ENCODE measurements at regions not wholly inside any gene's neighbourhood (a gene's known extent, or its start where the extent isn't known, plus 50 kb on each side); places are given as distances from the start of the nearest gene placed in this dataset.

DNA sequence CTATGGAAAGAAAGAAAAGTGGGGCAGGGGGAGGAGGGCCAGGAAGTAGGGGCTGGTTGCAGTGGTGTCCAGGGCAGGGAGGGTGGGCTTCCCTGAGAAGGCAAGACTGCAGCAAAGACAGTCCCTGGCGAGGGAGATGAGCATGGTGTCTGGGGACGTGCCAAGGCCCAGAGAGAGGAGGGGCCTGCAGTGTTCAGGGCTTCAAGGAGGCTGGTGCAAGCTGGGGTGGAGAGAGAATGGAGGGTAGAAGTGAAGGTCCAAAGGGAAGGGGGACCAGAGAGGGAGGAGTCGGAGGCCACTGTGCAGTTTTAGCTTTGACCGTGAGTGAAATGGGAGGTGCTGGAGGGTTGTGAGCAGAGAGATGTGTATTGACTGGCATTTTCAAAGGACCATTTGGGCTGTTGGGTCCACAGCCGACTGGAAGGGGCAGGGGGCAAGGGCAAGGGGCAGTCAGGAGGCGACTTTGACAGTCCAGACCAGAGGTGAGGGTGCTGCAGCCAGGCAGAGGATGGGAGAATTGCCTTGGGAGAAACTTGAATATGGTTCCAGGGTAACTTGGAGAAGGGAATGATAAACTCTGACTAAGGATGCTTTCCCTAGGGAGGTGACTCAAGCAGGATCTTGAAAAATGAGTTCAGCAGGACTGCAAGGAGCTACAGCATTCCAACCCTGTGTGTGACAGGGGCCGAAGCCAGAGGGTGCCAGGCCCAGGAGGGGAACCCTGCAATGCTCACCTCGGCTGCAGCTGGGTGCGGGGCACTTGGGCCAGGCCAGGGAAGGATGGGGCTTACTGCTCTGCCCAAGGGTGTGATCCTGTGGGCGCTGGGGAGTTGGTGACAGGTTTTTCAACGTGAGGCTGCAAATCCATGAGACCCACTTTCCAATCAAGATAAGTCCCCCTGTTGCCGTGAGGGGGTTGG, 177.1 kb upstream of the HAAO start:
- DNase-seq = no peak

DNA sequence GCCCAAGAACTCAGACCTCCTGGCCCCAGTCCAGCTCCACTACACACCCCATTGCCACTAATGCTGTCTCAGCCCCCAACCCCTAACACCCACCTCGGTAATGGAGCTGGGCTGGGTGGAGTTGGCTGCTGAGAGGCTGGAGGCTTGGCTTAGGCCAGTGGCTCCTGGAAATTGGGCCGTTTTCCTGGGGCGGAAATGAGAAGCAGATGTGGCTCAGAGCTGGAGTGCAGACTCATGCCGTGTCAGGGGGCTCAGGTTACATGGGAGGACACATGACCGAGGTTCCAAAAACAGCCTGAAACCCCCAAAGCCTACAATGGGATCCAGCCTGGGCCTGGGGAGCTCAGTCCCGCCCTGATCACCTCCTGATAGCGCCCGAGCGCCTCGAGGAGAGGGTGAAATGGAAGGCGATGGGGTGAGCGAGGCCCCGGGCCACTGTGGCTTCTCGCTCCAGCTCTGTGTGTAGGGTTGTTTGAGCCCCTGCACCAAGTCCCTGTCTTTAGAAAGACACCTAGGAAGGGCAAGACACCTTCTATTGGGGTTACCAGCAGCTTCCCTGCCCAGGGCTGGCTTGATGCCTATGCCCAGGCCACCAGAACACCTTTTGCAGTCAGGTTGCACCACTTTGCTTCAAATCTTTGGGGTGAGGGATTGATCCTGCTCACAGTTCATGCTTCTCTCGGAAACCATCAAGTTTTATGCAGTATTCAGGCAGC, 175.7 kb upstream of the HAAO start:
- DNase-seq = no peak

DNA sequence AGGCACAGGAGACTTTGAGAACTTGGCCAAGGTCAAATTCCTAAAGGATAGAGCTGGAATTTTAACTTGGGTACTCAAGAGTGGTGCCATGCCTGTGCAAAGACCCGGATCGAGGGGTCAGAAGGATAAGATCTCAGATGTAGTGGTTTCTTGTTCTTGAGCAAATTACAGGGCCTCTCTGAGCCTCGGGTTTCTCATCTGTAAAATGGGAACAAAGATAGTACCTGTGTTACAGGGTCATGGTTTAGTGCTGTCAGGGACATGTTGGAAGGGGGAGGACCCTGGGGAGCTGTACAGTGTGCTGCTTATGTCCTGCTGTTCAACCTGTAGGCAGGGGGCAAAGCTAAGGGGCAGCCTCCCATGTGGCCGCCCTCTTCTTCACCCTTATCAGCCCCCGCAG, 173.5 kb upstream of the HAAO start:
- no peak for DNase-seq

DNA sequence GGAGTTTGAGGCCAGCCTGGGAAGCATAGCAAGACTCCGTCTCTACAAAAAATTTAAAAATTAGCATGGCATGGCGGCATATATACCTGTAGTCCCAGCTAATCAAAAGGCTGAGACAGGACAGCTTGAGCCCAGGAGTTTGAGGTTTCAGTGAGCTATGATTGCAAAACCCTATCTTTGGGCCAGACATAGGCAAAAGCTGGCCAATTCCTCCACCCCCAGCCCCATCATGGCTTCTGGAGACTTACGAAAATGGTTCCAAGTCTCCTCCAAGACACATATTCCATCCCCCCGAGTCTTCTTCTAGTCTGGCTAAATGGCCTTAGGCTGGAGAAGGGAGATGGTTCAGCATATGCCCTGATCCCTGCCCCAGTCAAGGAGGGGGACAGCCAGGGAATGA, 172.8 kb upstream of the HAAO start:
- DNase-seq = no peak

DNA sequence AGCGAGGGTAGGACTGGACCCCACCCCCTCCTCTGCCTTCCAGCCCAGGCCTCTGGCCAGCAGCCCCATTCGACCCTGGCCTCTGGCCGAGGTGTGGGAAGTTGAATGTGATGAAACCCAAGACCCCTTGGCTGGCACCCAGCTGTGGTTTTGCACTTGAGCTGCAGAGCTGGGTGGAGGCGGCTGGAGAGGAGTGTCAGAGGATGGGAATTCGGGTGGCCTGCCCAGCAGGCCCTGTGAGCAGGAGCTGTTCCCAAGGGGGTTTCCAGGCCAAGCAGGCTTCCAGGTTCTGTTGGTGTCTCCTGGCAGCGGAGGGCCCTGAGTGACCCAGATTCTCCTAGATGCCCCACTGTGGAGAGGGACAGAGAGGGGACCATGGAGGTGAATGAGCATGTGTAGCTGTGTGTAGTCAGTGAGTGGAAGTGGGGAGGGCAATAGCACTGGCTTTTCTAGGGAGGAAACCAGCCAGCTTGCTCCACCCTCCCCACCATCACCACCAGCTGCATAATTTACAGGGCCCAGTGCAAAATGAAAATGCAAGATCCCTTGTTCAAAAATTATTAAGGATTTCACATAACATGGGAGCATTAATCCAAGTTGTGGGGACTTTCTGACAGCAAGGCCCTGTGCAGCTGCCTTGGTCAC, 172.2 kb upstream of the HAAO start:
- peak; percentile 43 for DNase-seq

DNA sequence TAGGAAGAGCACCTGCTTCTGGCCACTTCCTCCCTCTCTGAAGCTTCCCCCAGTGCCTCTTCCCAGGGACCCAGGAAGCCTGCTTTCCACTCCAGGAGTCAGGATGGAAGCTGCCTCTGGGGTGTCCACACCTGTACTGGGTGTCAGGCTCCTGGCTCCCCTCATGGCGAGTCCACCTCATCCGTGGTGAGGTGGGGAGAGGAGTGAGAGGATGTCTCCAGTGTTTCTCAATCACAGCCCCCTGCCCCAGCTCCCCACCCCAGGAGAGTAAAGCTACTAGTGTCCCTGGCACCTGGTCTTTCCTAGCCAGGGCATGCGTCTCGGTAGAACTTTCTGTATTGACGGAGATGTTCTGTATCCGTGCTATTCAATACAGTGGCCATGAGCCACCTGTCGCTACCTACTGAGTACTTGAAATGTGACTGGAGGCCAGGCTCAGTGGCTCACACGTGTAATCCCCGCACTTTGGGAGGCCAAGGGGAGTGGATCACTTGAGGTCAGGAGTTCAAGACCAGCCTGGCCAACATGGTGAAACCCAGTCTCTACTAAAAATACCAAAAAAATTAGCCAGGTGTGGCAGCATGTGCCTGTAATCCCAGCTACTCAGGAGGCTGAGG, 171.2 kb upstream of the HAAO start:
- DNase-seq = no peak

DNA sequence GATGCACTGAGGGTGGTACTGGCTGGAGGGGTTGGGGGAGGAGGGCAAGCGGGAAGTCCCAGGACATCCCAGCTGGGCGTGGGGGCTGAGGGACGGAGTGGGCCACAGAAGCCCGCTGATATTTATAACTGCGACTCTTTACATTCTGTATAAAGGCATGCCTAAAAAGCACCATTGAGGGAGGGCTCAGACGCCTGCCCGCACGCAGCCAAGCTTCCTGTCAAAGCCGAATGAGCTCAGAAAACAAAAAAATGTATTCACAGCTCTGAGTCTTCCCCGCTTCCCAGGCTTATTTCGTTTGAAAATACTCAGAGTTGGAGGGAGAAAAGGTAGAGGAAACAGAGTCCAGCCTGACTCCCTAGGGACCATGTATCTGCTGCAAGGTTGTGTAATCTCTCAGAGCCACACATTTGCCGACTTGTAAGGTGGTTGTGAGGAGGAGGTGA, 170.1 kb upstream of the HAAO start:
- no peak for DNase-seq

DNA sequence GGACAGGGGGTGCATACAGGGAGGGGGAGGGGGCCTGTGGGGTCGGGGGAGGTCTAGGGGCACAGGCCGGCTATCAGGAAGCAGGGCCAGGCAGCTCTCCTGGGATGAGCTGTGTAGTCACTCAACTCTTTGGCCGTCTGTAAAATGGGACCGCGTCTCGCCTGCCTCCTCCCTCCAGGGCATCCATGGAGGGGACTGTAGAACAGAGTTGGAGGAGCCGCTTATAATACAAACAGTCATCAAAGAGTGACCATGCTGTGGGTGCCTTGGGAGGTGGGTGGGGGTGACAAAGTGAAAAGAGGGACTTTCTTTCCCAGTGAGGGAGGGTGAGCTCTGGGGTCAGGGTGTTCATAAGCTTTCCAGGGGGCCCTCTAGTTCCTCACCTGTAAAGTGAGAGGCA, 169.6 kb upstream of the HAAO start:
- no peak for DNase-seq

DNA sequence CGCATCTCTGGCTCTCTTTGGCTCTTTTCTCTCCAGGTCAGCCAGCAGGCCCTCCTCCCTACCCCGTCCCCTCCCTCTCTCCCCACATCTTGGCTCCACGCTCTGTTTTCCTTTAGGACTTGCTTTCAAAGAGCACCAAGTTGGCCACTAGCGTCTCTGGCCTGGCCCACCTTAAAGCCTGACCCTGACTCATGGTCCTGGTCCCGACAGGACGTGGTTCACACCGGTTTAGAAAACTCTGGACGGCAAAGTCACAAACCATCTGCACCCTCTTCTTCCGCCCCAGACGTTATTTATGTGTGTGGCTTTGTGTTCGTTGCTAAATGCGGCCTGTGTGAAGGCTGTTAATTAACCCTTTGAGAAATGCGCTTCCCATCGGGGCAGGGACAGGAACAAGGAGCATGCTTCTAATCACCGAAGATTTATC, 169.0 kb upstream of the HAAO start:
- no peak for DNase-seq

DNA sequence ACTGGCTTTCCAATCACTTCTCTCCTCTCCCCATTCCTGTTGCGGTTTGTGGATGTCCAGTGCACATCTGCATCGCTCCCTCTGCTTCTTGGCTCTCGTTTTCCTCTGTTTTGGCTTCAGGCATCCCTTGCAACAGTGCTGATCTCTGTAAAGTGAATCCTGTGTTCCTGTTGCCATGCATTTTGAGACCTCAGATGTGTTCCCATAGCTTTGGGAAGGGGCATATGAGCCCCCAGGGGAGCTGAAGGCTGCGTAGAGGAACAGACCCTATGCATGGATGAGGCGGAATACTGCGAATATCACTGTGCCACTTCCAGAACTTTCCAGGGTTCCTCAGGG, 168.4 kb upstream of the HAAO start:
- DNase-seq = no peak

DNA sequence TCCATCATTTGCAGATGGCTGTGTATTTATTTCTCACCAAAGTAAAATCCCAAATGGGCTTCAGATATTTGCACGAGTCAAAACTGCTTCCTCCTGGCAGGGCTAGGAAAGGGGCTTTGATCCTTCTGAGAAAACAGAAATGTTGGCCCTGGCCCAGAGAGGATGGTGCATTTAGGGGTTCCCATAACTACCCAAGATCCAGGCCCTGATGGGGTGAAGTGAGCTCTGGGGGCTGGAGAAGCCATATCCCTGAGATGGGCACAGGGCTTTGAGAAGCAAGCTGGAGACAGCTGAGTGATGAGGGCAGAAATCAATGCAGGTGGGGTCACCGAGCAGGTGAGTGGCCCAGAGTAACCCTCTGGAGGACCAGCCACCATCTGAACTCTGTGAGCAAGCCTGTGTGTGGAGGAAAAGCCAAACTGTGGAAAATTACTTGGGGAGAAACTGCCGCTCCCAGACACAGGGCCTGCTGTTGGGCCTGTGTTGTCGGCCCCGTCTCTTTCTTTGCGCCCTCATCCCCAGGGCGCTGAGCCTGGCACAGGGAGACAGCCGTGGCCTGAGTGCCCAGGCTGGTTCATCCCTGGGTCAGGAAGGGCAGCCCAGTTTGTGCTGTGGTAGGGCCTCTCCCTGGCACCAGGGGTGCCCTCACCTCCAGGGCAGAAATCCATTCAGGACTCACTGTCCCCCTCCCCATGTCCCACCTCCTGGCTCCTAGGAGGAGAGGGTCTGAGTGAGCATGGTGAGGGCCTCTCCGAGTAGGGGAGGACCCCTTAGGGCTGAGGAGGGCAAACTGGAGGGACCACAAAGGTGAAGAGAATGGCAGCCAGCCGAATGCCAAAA, 167.8 kb upstream of the HAAO start:
- no peak for DNase-seq

DNA sequence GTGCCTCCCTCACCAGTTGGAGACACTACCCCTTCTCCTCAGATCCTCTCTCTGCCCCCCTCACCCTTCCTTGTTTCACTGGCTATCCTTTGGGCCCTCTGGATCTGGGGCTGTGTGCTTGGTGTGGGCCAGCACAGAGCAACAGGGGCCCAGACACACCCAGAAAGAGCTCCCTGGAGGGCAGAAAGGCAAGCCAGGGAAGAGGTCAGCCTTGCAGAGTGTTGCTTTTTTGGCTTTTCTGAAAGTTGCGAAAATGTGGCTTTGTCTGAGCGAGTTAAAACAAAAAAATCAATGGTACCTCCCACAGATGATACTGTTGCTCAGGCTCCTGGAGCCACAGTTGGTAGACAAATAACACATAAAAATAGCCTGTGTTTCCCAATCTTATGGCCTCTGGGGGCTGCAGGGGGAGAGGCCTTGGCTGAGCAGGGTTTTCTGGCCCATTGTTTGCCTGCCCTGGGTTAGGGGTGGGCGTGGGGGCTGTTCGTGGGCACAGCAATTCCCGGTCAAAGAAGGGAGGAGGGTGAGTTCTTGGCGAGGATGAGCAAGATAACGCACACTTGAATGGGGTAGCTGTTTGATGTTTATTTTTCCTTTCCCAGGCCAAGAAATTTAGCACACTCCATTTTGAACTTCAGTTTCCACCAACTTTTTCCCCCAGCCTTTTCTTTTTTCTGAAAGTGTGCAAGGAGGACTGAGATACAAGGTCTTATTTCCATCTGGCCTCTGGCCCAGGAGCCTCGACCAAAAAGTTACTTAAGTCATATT, 167.0 kb upstream of the HAAO start:
- DNase-seq = no peak

DNA sequence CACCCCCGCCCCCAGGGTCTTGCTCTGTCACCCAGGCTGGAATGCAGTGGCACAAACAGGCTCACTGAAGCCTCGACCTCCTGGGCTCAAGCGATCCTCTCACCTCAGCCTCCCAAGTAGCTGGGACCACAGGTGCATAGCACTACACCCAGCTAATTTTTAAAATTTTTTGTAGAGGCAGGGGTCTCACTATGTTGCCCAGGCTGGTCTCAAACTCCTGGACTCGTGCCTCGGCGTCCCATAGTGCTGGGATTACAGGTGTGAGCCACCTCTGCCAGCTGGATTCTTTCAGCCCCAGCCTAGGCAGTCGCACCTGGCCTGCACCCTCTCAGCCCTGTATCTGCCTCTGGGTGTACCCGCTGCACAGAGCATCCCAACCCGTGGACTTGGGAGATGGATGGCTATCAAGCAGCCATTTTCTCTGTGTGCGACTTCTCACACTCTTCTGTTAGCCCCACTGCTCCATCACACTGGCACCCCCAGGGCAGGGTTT, 166.4 kb upstream of the HAAO start:
- DNase-seq = no peak

DNA sequence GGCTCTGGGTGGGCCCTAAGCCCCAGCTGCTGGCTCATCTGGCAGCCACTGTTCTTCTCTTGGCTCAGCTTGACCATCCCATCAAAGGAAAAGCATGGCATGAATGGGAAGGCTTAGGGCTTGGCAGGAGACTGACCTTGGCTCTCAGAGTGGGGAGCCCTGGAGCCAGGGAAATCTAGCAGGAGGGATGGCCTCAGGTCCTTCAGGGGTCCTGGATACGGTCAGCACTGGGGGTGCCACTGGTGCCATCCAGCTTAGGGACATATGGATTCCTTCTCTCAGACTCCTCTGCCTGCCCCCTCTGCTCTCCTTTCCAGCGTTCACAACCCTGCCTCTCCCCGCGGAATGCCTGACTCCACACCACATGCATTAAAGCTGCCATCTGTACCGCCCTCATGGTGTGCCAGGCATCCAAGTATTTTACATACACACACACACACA, 165.5 kb upstream of the HAAO start:
- DNase-seq = no peak

DNA sequence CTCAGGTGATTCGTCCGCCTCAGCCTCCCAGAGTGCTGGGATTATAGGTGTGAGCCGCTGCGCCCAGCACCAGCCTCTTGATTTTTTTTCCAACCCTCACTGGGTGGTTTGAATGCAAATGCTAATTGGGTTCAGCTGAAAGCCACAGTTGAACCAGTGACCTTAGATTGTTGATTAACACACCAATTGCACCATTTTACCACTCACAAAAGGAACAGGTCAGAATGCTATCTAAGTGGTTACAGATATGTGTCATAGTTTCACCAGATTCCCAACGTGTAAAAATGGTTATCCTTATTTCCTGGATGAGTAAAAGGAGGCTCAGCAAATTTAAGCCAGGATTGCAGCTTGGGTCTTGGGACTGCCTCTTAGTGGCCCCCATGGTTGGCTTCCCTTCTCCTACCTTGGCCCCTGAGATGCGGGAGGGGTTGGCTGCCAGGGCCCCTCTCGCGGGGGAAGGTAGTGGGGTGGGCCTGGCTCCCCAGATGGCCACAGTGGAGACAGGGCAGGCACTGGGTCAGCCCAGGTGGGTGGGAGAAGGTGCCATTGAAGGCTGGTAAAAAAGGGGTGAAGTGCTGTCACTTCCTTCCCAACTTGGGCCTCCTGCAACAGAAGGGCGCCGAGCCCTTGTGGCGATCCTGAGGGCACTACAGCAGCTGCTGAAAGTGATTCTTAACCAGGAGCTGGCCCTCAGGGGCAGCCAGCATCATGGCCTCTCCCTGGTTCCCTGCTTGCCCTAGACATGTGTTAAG, 164.9 kb upstream of the HAAO start:
- no peak for DNase-seq

DNA sequence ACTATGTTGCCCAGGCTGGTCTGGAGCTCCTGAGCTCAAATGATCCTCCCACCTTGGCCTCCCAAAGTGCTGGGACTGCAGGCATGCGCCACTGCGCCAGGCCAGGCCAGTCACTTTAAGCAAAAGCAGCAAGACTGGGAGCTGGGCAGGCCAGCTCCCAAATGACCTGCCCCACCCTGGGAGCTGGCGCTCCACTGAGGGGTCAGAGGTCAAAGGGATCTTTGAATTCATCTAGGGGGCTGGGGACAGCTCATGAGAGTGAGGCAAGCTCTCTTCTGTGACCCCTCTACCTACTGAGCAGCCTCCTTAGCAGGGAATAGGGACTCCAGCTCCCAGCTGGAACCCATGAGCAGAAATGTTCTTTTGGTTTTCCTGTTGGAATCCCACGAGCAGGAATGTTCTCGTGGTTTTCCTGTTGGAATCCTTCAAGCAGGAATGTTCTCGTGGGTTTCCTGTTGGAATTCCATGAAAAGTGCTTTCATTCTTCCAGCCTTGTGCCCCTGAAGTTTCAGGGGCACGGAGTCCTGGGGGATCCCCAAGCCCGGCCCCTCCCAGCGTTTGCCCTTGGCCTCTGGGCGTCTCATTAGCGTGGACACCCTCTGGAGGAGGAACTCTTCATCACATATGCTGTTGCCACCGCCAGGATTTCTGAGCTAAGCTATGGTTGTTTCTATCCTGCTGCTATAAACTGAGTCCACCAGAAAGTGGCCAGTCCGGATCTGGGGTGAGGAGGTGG, 162.0 kb upstream of the HAAO start:
- DNase-seq = no peak

DNA sequence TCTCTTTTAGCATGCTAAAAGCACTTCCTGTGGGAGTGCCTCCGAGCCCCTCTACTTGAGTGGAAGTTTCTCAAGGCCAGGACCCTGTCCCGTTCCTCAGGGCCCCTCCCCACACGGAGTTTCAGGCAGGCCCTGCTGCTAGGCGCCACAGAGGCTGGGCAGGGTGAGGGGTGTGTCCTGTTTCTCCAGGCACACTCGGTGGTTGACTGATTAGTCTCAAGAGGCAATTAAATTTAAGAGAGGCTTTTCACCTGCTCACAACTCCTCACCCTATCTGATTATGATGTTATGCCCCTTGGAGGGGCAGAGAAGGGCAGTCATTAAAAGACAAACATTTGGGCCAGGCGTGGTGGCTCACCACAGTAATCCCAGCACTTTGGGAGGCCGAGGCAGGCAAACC, 160.8 kb upstream of the HAAO start:
- DNase-seq = no peak

DNA sequence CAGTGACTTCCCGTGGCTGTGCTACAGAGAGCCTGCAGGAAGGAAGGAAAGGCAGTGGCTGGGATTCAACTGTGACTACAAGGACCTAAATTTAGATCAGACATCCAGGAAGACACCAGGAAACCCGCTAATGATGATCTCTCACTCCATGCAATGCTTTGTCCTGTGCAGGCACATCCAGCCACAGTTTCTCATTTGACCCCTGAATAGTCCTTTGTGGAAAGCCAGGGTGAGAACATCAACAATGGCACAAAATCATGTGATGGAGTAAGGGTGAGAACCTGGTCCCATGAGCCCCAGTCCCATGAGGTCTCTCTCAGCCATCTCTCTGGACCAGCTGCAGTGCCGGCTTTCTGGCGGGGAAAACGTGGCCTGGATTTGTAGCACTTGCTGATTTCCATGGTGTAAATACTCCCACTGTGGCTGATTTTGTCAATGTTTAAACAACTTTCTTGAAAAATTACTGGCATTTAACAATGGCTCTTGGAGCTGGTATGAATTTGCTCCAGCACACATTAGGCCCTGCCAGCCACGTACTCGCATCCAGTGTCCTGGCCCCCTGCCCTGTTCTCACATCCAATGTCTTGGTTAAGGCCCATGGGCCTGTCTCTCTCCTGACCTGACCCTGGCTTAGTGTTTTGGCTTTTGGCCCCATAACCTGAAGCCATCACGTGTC, 159.0 kb upstream of the HAAO start:
- DNase-seq = no peak

DNA sequence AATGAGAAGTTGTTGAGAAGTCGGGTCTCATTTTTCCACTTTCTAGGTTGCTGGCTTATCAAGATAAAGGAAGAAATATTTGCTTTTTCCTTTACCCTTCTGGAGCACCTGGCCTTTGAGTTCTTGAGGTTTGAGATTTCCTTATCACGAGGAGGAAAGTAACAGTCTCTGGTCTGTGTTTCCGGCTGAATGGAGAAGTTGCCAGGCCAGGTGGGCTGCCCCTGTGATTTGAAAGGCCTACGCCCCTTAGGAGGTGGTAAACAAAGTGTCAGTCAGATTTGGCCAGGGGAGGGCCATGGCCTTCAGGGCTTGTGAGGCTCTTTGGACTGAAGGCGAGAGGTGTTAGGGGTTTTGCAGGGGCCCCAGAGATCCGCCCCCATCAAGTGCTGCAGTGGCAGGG, 156.7 kb upstream of the HAAO start:
- DNase-seq = no peak

Measured in NCI-H1092 treated with DMSO at 0.1 percent for 48 hours (cell line).